Caco-2 (cell line): ENCODE measurements at regions not wholly inside any gene's neighbourhood (a gene's known extent, or its start where the extent isn't known, plus 50 kb on each side); places are given as distances from the start of the nearest gene placed in this dataset.

ENCODE experiments used
- BruUV-seq: library from RNA; stranded (reverse); fragments of 400-500 nt; replicated peaks from 2 replicates; lab custom pipeline; 2021; lab: Mats Ljungman, UMichigan
- CTCF ChIA-PET: fragments of 300-600 bp; sonication (Branson Sonifier 250); formaldehyde crosslinking; loops from one replicate; lab custom pipeline; 2022; ENCODE audit warnings: antibody characterized with exemption; lab: Charles Lee
- POLR2A ChIA-PET: fragments of 300-600 bp; sonication (Branson Sonifier 250); formaldehyde crosslinking; loops from one replicate; lab custom pipeline; 2022; ENCODE audit warnings: antibody characterized with exemption; lab: Charles Lee
- DNase-seq, 2 experiments: peaks; one replicate each; pipeline versions ENCODE4 v3.0.0 to v3.0.0-alpha.2; 2020 to 2022
- H3K27me3 ChIP-seq: replicated peaks from 2 replicates; pipeline ENCODE4 v1.6.0; 2011; ENCODE audit warnings: low read length; ENCODE audit not compliant: control insufficient read depth, insufficient read depth
- H3K36me3 ChIP-seq: 2 replicates; pipeline ENCODE4 v1.5.1; 2011; ENCODE audit warnings: low read length; ENCODE audit not compliant: control insufficient read depth, insufficient read depth
- H3K4me1 ChIP-seq: fragments of 250-450 bp; sonication (Bioruptor Pico); 2 replicates; pipeline ENCODE4 v1.5.1; 2020; ENCODE audit warnings: mild to moderate bottlenecking
- H3K4me3 ChIP-seq: 2 replicates; pipeline ENCODE4 v1.5.1; 2011; ENCODE audit warnings: low read depth, mild to moderate bottlenecking, control low read depth, low read length
- H3K9me3 ChIP-seq: fragments of 250-450 bp; sonication (Bioruptor Pico); 2 replicates; pipeline ENCODE4 v1.5.1; 2020; ENCODE audit warnings: mild to moderate bottlenecking, moderate library complexity
- H3K27ac Mint-ChIP-seq: one replicate; pipeline ENCODE4 v1.8.0; 2022; ENCODE audit warnings: mixed read lengths; ENCODE audit not compliant: unreplicated experiment
- H3K27me3 Mint-ChIP-seq: one replicate; pipeline ENCODE4 v1.8.0; 2022; ENCODE audit warnings: mixed read lengths; ENCODE audit not compliant: insufficient read depth, unreplicated experiment
- H3K36me3 Mint-ChIP-seq: one replicate; pipeline ENCODE4 v1.8.0; 2022; ENCODE audit warnings: mild to moderate bottlenecking, mixed read lengths; ENCODE audit not compliant: insufficient read depth, unreplicated experiment
- H3K4me1 Mint-ChIP-seq: one replicate; pipeline ENCODE4 v1.8.0; 2022; ENCODE audit warnings: low read depth, mixed read lengths; ENCODE audit not compliant: unreplicated experiment
- H3K4me3 Mint-ChIP-seq: one replicate; pipeline ENCODE4 v1.8.0; 2022; ENCODE audit warnings: mild to moderate bottlenecking, moderate library complexity, mixed read lengths; ENCODE audit not compliant: unreplicated experiment
- H3K9me3 Mint-ChIP-seq: one replicate; pipeline ENCODE4 v1.8.0; 2022; ENCODE audit warnings: mixed read lengths; ENCODE audit not compliant: unreplicated experiment
- CTCF ChIP-seq, 2 experiments: fragments of 200-600 bp in 1 of 2; IDR thresholded peaks; 1 replicate in 1 of 2; 2 replicates in 1 of 2; pipeline versions ENCODE4 v1.5.1 to v1.8.0; 2011 to 2022; ENCODE audit warnings: antibody characterized with exemption in 1 of 2, control low read depth in 1 of 2, inconsistent platforms in 1 of 2, low read depth in 1 of 2, low read length in 1 of 2, mild to moderate bottlenecking in 1 of 2, moderate library complexity in 1 of 2; ENCODE audit not compliant: insufficient read depth in 1 of 2, severe bottlenecking in 1 of 2, unreplicated experiment in 1 of 2
- intact Hi-C: fragments of 100-400 bp; cut with micrococcal nuclease; formaldehyde crosslinking; loops from one replicate; pipeline ENCODE4 v1.10.0; 2022; ENCODE audit not compliant: unreplicated experiment

GRCh38 chr9:99472240-99472915, 250.3 kb downstream of the SEC61B start:
- no peak for DNase-seq
- H3K27ac Mint-ChIP-seq: no peak overlapping the region
- no peak for TF ChIP-seq CTCF (IDR thresholded peaks at IDR 0.05; ENCODE audit: insufficient read depth in 1 of 2, low read depth in 1 of 2, low read length in 1 of 2, severe bottlenecking in 1 of 2, unreplicated experiment in 1 of 2)
- peaks cover 2% of the 10 kb centered on the region for H3K27me3 Mint-ChIP-seq
- Histone ChIP-seq H3K4me1 (no peaks in the 10 kb centered on the region), H3K27me3 (no peaks in the 10 kb centered on the region; the same call in 1 of the 2 replicates), H3K9me3 (no peaks in the 10 kb centered on the region), H3K4me3 (no peak overlapping the region), H3K36me3 (no peaks in the 10 kb centered on the region)
- CTCF ChIA-PET: no interaction called here
- no peaks in the 10 kb centered on the region for H3K36me3 Mint-ChIP-seq
- H3K9me3 Mint-ChIP-seq: no peaks in the 10 kb centered on the region
- no peaks in the 10 kb centered on the region for H3K4me1 Mint-ChIP-seq
- intact Hi-C loops: no loop called here
- BruUV-seq: no TSS peak
- H3K4me3 Mint-ChIP-seq: no peak overlapping the region
- POLR2A ChIA-PET: no interaction called here

GRCh38 chr9:99472916-99473245, 250.8 kb downstream of the SEC61B start:
- BruUV-seq: no TSS peak
- Mint-ChIP-seq H3K36me3 (no peaks in the 10 kb centered on the region), H3K27ac (no peak overlapping the region), H3K4me1 (no peaks in the 10 kb centered on the region), H3K27me3 (peaks cover 2% of the 10 kb centered on the region), H3K9me3 (no peaks in the 10 kb centered on the region), H3K4me3 (no peak overlapping the region)
- DNase-seq: no peak
- CTCF ChIA-PET: no interaction called here
- POLR2A ChIA-PET: no interaction called here
- no peaks in the 10 kb centered on the region; the same call in 1 of the 2 replicates for H3K27me3 ChIP-seq
- H3K4me3 ChIP-seq: no peak overlapping the region
- H3K4me1 ChIP-seq: no peaks in the 10 kb centered on the region
- intact Hi-C loops: no loop called here
- H3K36me3 ChIP-seq: no peaks in the 10 kb centered on the region
- no peak for TF ChIP-seq CTCF (IDR thresholded peaks at IDR 0.05; ENCODE audit: insufficient read depth in 1 of 2, low read depth in 1 of 2, low read length in 1 of 2, severe bottlenecking in 1 of 2, unreplicated experiment in 1 of 2)
- H3K9me3 ChIP-seq: no peaks in the 10 kb centered on the region

- intact Hi-C loops: no loop called here
- no peak overlapping the region for H3K4me3 ChIP-seq
- H3K9me3 ChIP-seq: no peaks in the 10 kb centered on the region
- CTCF ChIA-PET: no interaction called here
- H3K4me3 Mint-ChIP-seq: no peak overlapping the region
- H3K27me3 Mint-ChIP-seq: peaks cover 2% of the 10 kb centered on the region
- no peaks in the 10 kb centered on the region for H3K36me3 Mint-ChIP-seq
- no peak for DNase-seq
- no peaks in the 10 kb centered on the region for H3K4me1 ChIP-seq
- BruUV-seq: no TSS peak
- H3K27ac Mint-ChIP-seq: no peak overlapping the region
- H3K36me3 ChIP-seq: no peaks in the 10 kb centered on the region
- H3K27me3 ChIP-seq: no peaks in the 10 kb centered on the region; the same call in 1 of the 2 replicates
- no peaks in the 10 kb centered on the region for H3K4me1 Mint-ChIP-seq
- TF ChIP-seq CTCF (IDR thresholded peaks at IDR 0.05; ENCODE audit: insufficient read depth in 1 of 2, low read depth in 1 of 2, low read length in 1 of 2, severe bottlenecking in 1 of 2, unreplicated experiment in 1 of 2): no peak
- POLR2A ChIA-PET: no interaction called here
- H3K9me3 Mint-ChIP-seq: no peaks in the 10 kb centered on the region
Measured at GRCh38 chr9:99474186-99474585, 252.1 kb downstream of the SEC61B start.
